ENCODE measurements at regions not wholly inside any gene's neighbourhood (a gene's known extent, or its start where the extent isn't known, plus 50 kb on each side); places are given as distances from the start of the nearest gene placed in this dataset.

DNA sequence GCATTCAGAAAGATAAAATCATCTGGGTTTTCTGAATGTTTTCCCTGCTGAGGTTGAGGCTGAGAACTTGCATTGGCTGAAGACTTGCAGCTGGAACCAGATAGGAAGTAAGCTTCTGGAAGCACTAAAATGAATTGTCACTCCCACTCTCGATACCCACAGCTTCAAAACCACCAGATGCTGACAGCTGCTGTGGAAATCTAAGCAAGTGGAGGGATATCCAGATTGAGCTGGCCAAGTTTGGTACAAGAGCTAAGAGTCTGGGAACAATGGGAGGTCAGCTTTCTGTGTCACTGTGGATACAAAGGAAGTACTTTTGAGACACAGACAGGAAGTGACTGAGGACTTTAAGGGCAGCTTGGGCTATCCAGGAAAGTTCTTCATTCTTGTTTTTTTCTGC, 51.3 kb upstream of the CD44 start:
- TF ChIP-seq, protein P1, sequence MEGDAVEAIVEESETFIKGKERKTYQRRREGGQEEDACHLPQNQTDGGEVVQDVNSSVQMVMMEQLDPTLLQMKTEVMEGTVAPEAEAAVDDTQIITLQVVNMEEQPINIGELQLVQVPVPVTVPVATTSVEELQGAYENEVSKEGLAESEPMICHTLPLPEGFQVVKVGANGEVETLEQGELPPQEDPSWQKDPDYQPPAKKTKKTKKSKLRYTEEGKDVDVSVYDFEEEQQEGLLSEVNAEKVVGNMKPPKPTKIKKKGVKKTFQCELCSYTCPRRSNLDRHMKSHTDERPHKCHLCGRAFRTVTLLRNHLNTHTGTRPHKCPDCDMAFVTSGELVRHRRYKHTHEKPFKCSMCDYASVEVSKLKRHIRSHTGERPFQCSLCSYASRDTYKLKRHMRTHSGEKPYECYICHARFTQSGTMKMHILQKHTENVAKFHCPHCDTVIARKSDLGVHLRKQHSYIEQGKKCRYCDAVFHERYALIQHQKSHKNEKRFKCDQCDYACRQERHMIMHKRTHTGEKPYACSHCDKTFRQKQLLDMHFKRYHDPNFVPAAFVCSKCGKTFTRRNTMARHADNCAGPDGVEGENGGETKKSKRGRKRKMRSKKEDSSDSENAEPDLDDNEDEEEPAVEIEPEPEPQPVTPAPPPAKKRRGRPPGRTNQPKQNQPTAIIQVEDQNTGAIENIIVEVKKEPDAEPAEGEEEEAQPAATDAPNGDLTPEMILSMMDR (conservative IDR thresholded peaks at IDR 0.05; ENCODE audit: low read length), result no peak
- TF ChIP-seq EZH2phosphoT487 (IDR thresholded peaks at IDR 0.05; ENCODE audit: borderline replicate concordance, low read depth, low read length), result no peak
